K562 (cell line): ENCODE measurements at regions not wholly inside any gene's neighbourhood (a gene's known extent, or its start where the extent isn't known, plus 50 kb on each side); places are given as distances from the start of the nearest gene placed in this dataset.

Experiments
- ATAC-seq: fragments of 200-7000 bp; cut with Tn5 transposase; 3 replicates; pipeline ENCODE4 v1.9.1; 2020; ENCODE audit warnings: moderate library complexity
- BruUV-seq: library from RNA; stranded (reverse); fragments of 400-500 nt; replicated peaks from 2 replicates; lab custom pipeline; 2021; lab: Mats Ljungman, UMichigan
- CTCF ChIA-PET: fragments of 300-600 bp; formaldehyde crosslinking; extraction: SDS; loops from one replicate; lab custom pipeline; 2021; ENCODE audit warnings: low intra/inter-chr PET ratio; lab: Yijun Ruan, JAX
- POLR2A ChIA-PET: fragments of 300-600, 350-650 bp; sonication (Branson Sonifier 250); formaldehyde crosslinking; extraction: SDS; loops from one replicate; lab custom pipeline; 2021; ENCODE audit warnings: antibody characterized with exemption, inconsistent platforms; lab: Yijun Ruan, JAX
- DNase-seq, 4 experiments: peaks; one replicate each; pipeline versions ENCODE4 v3.0.0 to v3.0.0-alpha.2; 2011 to 2018; ENCODE audit warnings: low spot score in 3 of 4, mixed read lengths in 3 of 4; ENCODE audit errors: extremely low read depth in 1 of 4
- FAIRE-seq: peaks from 2 replicates; lab custom pipeline; 2011; peaks lifted over from hg19 to GRCh38; lab: Jason Lieb, UNC
- H2AFZ ChIP-seq: 2 replicates; pipeline ENCODE4 v1.6.0; 2011; ENCODE audit warnings: low read depth, low read length, control low read depth, inconsistent platforms
- H3K27ac ChIP-seq: fragments of 200-600 bp; 3 replicates; pipeline ENCODE4 v1.8.0; 2011; ENCODE audit warnings: low read depth, mild to moderate bottlenecking, control low read depth, inconsistent platforms, low read length, moderate library complexity, mixed read lengths; ENCODE audit errors: extremely low read depth
- H3K27me3 ChIP-seq, 2 experiments: fragments of 300-600 bp in 1 of 2; 2 replicates in 1 of 2; 3 replicates in 1 of 2; pipeline versions ENCODE4 v1.6.0 to v1.8.0; 2011; ENCODE audit warnings: inconsistent platforms in 2 of 2, low read length in 2 of 2, mild to moderate bottlenecking in 1 of 2, mixed read lengths in 1 of 2, moderate library complexity in 1 of 2; ENCODE audit not compliant: control insufficient read depth in 2 of 2, insufficient read depth in 2 of 2
- H3K36me3 ChIP-seq: fragments of 300-600 bp; 3 replicates; pipeline ENCODE4 v1.8.0; 2011; ENCODE audit warnings: mild to moderate bottlenecking, low read length, inconsistent platforms; ENCODE audit not compliant: control insufficient read depth, insufficient read depth
- H3K4me1 ChIP-seq, 2 experiments: fragments of 200-600 bp in 1 of 2; replicated peaks in 1 of 2; 2 replicates in 1 of 2; 3 replicates in 1 of 2; pipeline versions ENCODE4 v1.5.1 to v1.8.0; 2011; ENCODE audit warnings: inconsistent platforms in 2 of 2, low read length in 2 of 2, mild to moderate bottlenecking in 1 of 2, mixed read lengths in 1 of 2, moderate library complexity in 1 of 2; ENCODE audit not compliant: control insufficient read depth in 2 of 2, insufficient read depth in 2 of 2
- H3K4me2 ChIP-seq: 2 replicates; pipeline ENCODE4 v1.6.1; 2011; ENCODE audit warnings: low read length, control low read depth, inconsistent platforms, mixed read lengths; ENCODE audit not compliant: insufficient read depth
- H3K4me3 ChIP-seq: fragments of 200-600 bp; sonication (generic), shearing (Covaris generic); 2 replicates; pipeline ENCODE4 v1.5.1; 2016; ENCODE audit warnings: control low read depth, inconsistent platforms
- H3K79me2 ChIP-seq: fragments of 200-600 bp; 3 replicates; pipeline ENCODE4 v1.8.0; 2011; ENCODE audit warnings: low read length, inconsistent platforms; ENCODE audit not compliant: control insufficient read depth, insufficient read depth
- H3K9ac ChIP-seq, 2 experiments: 2 replicates each; pipeline versions ENCODE4 v1.6.0 to v1.6.1; 2011; ENCODE audit warnings: low read depth in 2 of 2, low read length in 2 of 2, control low read depth in 1 of 2, inconsistent platforms in 1 of 2, mild to moderate bottlenecking in 1 of 2, mixed read lengths in 1 of 2; ENCODE audit not compliant: insufficient read depth in 1 of 2
- H3K9me1 ChIP-seq: one replicate; pipeline ENCODE4 v1.6.0; 2011; ENCODE audit warnings: inconsistent platforms, mild to moderate bottlenecking, low read length, moderate library complexity; ENCODE audit not compliant: control insufficient read depth, insufficient read depth
- H3K9me3 ChIP-seq: replicated peaks from 2 replicates; pipeline ENCODE4 v1.5.1; 2011; ENCODE audit warnings: low read depth, low read length, inconsistent platforms; ENCODE audit not compliant: control insufficient read depth, insufficient read depth
- H4K20me1 ChIP-seq: replicated peaks from 2 replicates; pipeline ENCODE4 v1.6.1; 2011; ENCODE audit warnings: low read length, inconsistent platforms, mixed read lengths; ENCODE audit not compliant: control insufficient read depth, insufficient read depth
- BRD4 ChIP-seq: fragments of 200-600 bp; sonication (generic); IDR thresholded peaks from 2 replicates; pipeline ENCODE4 v1.6.1; 2017; ENCODE audit warnings: inconsistent platforms
- CEBPB ChIP-seq: fragments of 450-650 bp; IDR thresholded peaks from 2 replicates; pipeline ENCODE4 v1.6.1; 2016; ENCODE audit warnings: missing genetic modification characterization, missing compliant biosample characterization
- CEBPG ChIP-seq, 3 experiments: fragments of 200-800 bp in 1 of 3; sonication (Bioruptor generic) in 1 of 3; sonication (generic) in 1 of 3; formaldehyde crosslinking in 1 of 3; IDR thresholded peaks in 2 of 3; conservative IDR thresholded peaks in 1 of 3; 2 replicates each; pipeline versions ENCODE4 v1.6.1 to v1.8.0; 2016 to 2022; ENCODE audit warnings: missing compliant biosample characterization in 2 of 3, missing genetic modification characterization in 2 of 3, mild to moderate bottlenecking in 1 of 3, missing genetic modification reagents in 1 of 3
- CHD2 ChIP-seq: IDR thresholded peaks from 2 replicates; pipeline ENCODE4 v1.6.1; 2011; ENCODE audit warnings: low read depth, low read length
- GATAD2A ChIP-seq: fragments of 450-650 bp; IDR thresholded peaks from 2 replicates; pipeline ENCODE4 v1.6.1; 2017
- HMG20B ChIP-seq: fragments of 250-450 bp; sonication (Bioruptor Pico); IDR thresholded peaks from 2 replicates; pipeline ENCODE4 v1.5.0; 2021; ENCODE audit warnings: mild to moderate bottlenecking
- NR4A1 ChIP-seq, 2 experiments: fragments of 250-450 bp in 1 of 2; fragments of 450-650 bp in 1 of 2; sonication (Bioruptor Pico) in 1 of 2; IDR thresholded peaks; 2 replicates each; pipeline versions ENCODE4 v1.4.0 to v1.6.1; 2016 to 2020; ENCODE audit warnings: mild to moderate bottlenecking in 2 of 2, missing compliant biosample characterization in 1 of 2, missing genetic modification characterization in 1 of 2, moderate library complexity in 1 of 2
- PHF21A ChIP-seq: fragments of 450-650 bp; IDR thresholded peaks from 2 replicates; pipeline ENCODE4 v1.6.1; 2017; ENCODE audit warnings: low read depth, borderline replicate concordance
- POLR2AphosphoS5 ChIP-seq: IDR thresholded peaks from 2 replicates; pipeline ENCODE4 v1.6.1; 2011; ENCODE audit warnings: mild to moderate bottlenecking, low read depth, low read length, moderate library complexity; ENCODE audit not compliant: control insufficient read depth, insufficient read depth
- POLR2G ChIP-seq: fragments of 200-400 bp; formaldehyde crosslinking; IDR thresholded peaks from 2 replicates; pipeline ENCODE4 v1.6.1; 2017; ENCODE audit warnings: low read depth, mild to moderate bottlenecking, antibody characterized with exemption, low read length, moderate library complexity
- TRIM24 ChIP-seq, 2 experiments: fragments of 450-650 bp; IDR thresholded peaks; 2 replicates each; pipeline ENCODE4 v1.6.1; 2016
- XRCC4 ChIP-seq: IDR thresholded peaks from one replicate; pipeline ENCODE4 v1.6.1; 2011; ENCODE audit not compliant: insufficient read depth, insufficient read length; ENCODE audit errors: extremely low read depth
- ZNF24 ChIP-seq: fragments of 450-650 bp; IDR thresholded peaks from 2 replicates; pipeline ENCODE4 v1.6.1; 2016
- ZNF384 ChIP-seq: IDR thresholded peaks from 2 replicates; pipeline ENCODE4 v1.6.1; 2012; ENCODE audit warnings: low read depth, low read length, improper control_type of control experiment
- ZSCAN29 ChIP-seq: fragments of 450-650 bp; IDR thresholded peaks from 2 replicates; pipeline ENCODE4 v1.6.1; 2017
- WGBS: fragments of 100-300 bp; shearing (Covaris generic); methylation state at CpG from one replicate; pipeline ENCODE4 v1.1.6; 2016; ENCODE audit warnings: low coverage, mixed read lengths; ENCODE audit not compliant: insufficient coverage; ENCODE audit errors: missing lambda C conversion rate; 5-methylcytosine and 5-hydroxymethylcytosine counted together
- in situ Hi-C: fragments of 300-500 bp; cut with MboI; formaldehyde crosslinking; loops from 4 replicates; pipeline ENCODE4 v1.15.0; 2018; ENCODE audit warnings: inconsistent platforms, mixed read lengths
- intact Hi-C: fragments of 100-400 bp; cut with micrococcal nuclease; formaldehyde crosslinking; loops from 2 replicates; pipeline ENCODE4 v1.14.2; 2022
- TF ChIP-seq, protein P1 (sequence below): fragments of 250-450 bp; sonication (Bioruptor Pico); IDR thresholded peaks from 2 replicates; pipeline ENCODE4 v1.9.0; 2021; ENCODE audit warnings: mild to moderate bottlenecking, inconsistent platforms
- TF ChIP-seq, protein P2 (sequence below): sonication (generic); formaldehyde crosslinking; IDR thresholded peaks from 2 replicates; pipeline ENCODE4 v1.4.0; 2020; ENCODE audit warnings: mild to moderate bottlenecking, missing genetic modification reagents

DNA sequence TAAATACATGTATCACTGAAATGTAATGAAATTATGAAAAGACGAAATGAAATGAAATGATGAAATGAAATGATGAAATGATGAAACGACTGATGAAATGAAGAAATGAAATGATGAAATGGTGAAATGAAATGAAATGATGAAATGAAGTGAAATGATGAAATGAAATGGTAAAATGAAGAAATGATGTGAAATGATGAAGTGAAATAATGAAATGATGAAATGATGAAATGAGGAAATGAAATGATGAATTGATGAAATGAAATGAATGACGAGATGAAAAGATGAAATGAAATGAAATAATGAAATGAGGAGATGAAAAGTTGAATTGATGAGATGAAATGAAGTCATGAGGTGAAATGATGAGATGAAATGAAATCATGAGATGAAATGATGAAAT is 594.7 kb downstream of the TP53TG3F start:
- H3K9ac ChIP-seq, result no peak overlapping the region
- H3K9me1 ChIP-seq, result no peaks in the 10 kb centered on the region
- CTCF ChIA-PET, result no interaction called here
- no peak overlapping the region for H2AFZ ChIP-seq
- TF ChIP-seq GATAD2A (no peak), ZSCAN29 (no peak), CEBPB (tag) (peak; percentile 48), POLR2AphosphoS5 (no peak), CEBPG (CRISPR knock-in tag; IDR thresholded peaks at IDR 0.05) (peak; percentile 11; the same call in 1 of the 2 replicates), CEBPG (tag; conservative IDR thresholded peaks at IDR 0.05 in 1 of 2, IDR thresholded peaks at IDR 0.05 in 1 of 2) (no peak), NR4A1 (CRISPR knock-in tag; IDR thresholded peaks at IDR 0.05) (no peak), NR4A1 (tag; IDR thresholded peaks at IDR 0.05) (no peak), ZNF24 (peak; percentile 81), ZNF384 (no peak), POLR2G (no peak), CHD2 (no peak), HMG20B (no peak), TRIM24 (IDR thresholded peaks at IDR 0.05) (peak in 1 of 2 experiments; percentile 28; a peak in 2 of 4 replicates), BRD4 (no peak), XRCC4 (no peak), PHF21A (no peak)
- TF ChIP-seq, protein P1, sequence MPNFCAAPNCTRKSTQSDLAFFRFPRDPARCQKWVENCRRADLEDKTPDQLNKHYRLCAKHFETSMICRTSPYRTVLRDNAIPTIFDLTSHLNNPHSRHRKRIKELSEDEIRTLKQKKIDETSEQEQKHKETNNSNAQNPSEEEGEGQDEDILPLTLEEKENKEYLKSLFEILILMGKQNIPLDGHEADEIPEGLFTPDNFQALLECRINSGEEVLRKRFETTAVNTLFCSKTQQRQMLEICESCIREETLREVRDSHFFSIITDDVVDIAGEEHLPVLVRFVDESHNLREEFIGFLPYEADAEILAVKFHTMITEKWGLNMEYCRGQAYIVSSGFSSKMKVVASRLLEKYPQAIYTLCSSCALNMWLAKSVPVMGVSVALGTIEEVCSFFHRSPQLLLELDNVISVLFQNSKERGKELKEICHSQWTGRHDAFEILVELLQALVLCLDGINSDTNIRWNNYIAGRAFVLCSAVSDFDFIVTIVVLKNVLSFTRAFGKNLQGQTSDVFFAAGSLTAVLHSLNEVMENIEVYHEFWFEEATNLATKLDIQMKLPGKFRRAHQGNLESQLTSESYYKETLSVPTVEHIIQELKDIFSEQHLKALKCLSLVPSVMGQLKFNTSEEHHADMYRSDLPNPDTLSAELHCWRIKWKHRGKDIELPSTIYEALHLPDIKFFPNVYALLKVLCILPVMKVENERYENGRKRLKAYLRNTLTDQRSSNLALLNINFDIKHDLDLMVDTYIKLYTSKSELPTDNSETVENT, result no peak
- TF ChIP-seq, protein P2, sequence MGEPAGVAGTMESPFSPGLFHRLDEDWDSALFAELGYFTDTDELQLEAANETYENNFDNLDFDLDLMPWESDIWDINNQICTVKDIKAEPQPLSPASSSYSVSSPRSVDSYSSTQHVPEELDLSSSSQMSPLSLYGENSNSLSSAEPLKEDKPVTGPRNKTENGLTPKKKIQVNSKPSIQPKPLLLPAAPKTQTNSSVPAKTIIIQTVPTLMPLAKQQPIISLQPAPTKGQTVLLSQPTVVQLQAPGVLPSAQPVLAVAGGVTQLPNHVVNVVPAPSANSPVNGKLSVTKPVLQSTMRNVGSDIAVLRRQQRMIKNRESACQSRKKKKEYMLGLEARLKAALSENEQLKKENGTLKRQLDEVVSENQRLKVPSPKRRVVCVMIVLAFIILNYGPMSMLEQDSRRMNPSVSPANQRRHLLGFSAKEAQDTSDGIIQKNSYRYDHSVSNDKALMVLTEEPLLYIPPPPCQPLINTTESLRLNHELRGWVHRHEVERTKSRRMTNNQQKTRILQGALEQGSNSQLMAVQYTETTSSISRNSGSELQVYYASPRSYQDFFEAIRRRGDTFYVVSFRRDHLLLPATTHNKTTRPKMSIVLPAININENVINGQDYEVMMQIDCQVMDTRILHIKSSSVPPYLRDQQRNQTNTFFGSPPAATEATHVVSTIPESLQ, result no peak
- no peak overlapping the region for H3K27ac ChIP-seq
- POLR2A ChIA-PET, result no interaction called here
- no peaks in the 10 kb centered on the region for H3K27me3 ChIP-seq
- H3K4me1 ChIP-seq, result no peaks in the 10 kb centered on the region
- no peak overlapping the region for H3K4me3 ChIP-seq
- no peaks in the 10 kb centered on the region for H3K36me3 ChIP-seq
- WGBS, result 0% methylated on average over 3 of the region's 3 CpGs
- ATAC-seq, result no peak
- no peak overlapping the region for H3K4me2 ChIP-seq
- no peak for FAIRE-seq
- intact Hi-C loops, result no loop called here
- in situ Hi-C loops, result no loop called here
- H4K20me1 ChIP-seq, result no peaks in the 10 kb centered on the region
- BruUV-seq, result no TSS peak
- no peak for DNase-seq
- H3K9me3 ChIP-seq, result no peaks in the 10 kb centered on the region
- no peaks in the 10 kb centered on the region for H3K79me2 ChIP-seq
